NCI-H1436 (cell line): ENCODE measurements at regions not wholly inside any gene's neighbourhood (a gene's known extent, or its start where the extent isn't known, plus 50 kb on each side); places are given as distances from the start of the nearest gene placed in this dataset.
"Not testable (repeated sequence)": the region's sequence is repeated elsewhere in the genome, so short reads cannot be mapped to it uniquely, and the experiment has no call there.

Experiments used
- DNase-seq: peaks from one replicate; lab custom pipeline; 2025; lab: John Stamatoyannopoulos, UW

DNA sequence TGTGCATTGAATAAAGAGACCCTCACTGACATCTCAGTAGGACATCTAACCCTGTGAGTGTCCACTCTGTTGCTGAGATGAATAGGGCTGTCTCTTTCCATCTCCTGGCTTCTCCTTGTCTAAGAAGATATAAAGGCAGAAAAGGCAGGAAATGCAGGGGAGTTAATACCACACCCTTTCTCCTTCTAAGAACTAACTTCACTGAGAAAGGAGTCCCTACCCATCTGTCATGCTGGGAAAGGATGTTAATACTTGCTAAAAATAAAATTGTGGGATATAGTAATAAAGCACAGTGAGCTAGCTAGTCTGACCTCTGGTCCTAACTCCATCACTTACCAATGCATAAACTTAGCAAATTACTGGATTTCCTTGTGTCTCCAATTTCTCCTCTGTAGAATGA, 213.9 kb upstream of the FIGN start:
- no peak for DNase-seq

DNA sequence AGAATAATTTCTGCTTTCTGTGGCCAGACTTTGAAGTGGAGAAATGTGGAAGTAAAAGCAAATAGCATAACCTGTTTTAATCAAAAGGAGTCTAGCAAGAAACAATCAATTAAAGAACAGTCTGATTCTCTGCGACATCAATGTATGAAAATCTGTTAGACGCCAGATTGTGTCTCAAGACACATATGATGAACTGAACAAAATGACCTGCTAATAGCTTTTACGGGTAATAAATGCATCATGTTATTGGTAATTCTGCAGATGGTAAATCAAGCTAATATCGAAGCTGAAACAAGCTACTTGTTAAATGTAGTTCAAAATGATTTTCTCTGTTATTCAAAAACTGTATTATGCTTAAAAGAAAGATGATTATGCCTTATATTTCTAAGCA, 208.5 kb upstream of the FIGN start:
- no peak for DNase-seq

DNA sequence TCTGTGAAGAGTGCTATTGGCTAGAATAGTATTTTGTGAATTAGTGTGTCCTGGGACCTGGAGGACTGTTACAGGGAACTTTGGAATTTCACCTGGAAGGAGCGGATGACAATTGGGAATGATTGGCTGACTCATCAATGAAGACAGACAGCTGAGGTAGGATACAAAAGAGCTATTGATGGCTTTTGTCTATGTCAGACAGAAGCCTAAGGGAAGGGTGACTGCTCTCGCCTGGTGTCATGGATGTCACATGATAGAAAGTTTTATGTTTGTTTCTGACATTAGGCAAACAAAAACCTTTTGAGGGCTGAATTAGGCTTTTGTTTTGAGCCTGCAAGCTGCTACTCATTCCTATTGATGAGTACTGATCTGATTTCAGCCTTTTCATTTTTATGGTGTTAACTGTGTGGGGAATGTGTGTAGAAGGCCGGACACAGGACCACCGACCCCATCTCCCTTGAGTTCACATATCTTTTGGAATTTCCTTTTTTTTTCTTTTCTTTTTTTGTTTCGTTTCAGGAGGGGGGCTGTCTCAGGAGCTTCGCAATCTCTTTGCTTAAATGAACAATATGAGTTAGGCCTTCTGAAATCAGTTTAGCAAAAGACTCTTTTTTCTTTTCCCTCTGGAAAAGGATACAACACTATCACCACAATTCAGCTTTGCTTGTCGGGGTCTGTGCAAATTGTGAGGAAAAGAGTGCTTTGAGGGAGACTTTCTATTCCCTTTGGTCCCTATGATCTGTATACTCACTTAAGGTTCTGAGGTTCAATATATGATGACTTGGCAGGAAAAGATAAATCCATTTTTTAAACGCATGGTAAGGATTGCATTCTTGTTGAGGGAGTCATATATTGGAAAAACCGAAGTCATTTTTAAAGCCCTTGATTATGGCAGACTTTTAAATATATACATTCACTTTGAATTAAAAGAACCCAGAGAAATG, 207.9 kb upstream of the FIGN start:
- no peak for DNase-seq

DNA sequence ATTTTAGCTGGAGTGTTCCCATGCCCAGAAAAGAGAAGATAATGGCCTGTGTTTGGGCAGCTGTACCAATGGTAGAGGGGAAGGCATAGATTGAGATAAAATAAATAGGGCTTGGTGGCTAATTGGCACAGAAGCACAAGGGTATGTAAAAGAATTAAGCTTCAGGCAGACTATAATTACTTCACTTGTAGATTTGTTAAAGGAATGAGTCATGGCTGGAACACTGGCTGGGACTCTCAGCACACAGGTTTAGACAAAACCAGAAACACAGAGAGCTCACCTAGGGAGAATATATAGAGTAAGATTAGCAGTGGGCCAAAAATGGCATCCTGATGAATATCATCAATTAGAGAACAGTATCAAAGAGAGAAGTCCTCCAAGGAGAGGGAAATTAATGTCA, 198.3 kb upstream of the FIGN start:
- DNase-seq = peak; percentile 64

- DNase-seq = no peak
Measured at GRCh38 chr2:163919717-163920116, 183.9 kb upstream of the FIGN start.

GRCh38 chr2:163914486-163914885, 178.7 kb upstream of the FIGN start:
- not testable (repeated sequence) for DNase-seq

- not testable (repeated sequence) for DNase-seq
Measured at GRCh38 chr2:163913532-163913944, 177.7 kb upstream of the FIGN start.

GRCh38 chr2:163909411-163910080, 173.7 kb upstream of the FIGN start:
- DNase-seq = no peak

DNA sequence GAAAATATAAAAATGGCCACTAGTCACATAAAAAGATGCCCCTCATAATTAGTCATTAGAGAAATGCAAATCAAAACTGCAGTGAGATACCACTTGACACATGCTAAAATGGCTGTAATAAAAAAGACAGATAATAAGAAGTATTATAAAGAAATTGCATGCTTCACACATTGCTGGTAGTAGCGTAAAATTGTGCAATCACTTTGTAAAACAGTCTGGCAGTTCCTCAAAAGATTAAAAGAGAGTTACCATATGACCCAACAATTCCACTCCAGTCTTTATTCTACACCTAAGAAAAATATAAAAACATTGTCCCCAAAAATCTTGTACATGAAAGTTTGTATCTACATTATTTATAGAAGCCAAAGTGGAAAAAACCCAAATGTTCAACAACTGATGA, 170.6 kb upstream of the FIGN start:
- DNase-seq = no peak

GRCh38 chr2:163897799-163898198, 162.0 kb upstream of the FIGN start:
- no peak for DNase-seq

DNA sequence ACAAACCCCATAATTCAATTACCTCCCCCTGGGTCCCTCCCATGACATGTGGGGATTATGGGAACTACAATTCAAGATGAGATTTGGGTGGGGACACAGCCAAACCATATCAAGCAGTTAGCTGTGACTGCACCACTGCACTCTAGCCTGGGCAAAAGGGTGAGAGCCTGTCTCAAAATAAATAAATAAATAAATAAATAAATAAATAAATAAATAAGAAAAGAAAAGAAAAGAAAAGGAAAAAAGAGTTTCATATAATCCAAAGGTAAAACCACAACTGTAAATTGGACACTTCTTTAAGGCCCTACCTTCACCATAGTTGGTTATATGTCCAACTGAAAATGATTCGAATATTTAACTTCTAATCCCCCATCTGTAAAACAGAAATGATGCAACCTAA, 157.6 kb upstream of the FIGN start:
- DNase-seq = not testable (repeated sequence)

GRCh38 chr2:163888591-163888990, 152.8 kb upstream of the FIGN start:
- no peak for DNase-seq

GRCh38 chr2:163887182-163887581, 151.4 kb upstream of the FIGN start:
- DNase-seq = no peak

DNA sequence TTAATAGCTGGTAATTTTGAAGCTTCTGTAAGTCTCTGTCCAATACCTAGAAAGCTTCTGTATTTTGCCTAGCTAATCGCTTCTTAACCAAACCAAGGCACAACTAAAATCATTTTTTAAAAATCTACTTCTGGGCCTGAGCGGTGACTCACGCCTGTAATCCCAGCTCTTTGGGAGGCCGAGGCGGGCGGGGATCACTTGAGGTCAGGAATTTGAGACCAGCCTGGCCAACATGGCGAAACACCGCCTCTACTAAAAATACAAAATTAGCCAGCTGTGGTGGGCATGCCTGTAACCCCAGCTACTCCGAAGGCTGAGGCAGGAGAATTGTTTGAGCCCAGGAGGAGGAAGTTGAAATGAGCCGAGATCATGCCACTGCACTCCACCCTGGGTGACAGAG, 148.6 kb upstream of the FIGN start:
- DNase-seq = no peak

- DNase-seq = no peak
Measured at GRCh38 chr2:163878718-163879117, 142.9 kb upstream of the FIGN start.

- DNase-seq = no peak
Measured at GRCh38 chr2:163877316-163877715, 141.5 kb upstream of the FIGN start.

GRCh38 chr2:163863073-163863472, 127.3 kb upstream of the FIGN start:
- no peak for DNase-seq

DNA sequence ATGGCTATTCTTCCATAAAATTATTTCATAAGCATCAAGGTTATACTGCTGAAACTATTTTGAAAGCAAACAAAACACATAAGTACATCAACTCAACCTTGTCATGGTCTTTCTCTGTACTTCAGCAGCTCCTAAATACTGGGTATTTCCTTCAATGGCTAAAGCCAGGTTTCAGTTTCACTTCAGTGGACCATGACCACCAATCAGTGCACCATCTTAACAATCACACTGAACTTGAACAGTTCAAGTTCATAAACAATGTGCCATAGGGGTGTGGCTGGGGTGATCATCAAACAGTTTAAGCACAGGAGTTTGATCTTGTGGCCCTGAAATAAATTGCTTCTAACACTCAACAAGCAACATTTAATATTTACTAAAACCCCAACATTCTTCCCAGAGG, 124.1 kb upstream of the FIGN start:
- DNase-seq = no peak

- DNase-seq = no peak
Measured at GRCh38 chr2:163856941-163857340, 121.1 kb upstream of the FIGN start.

DNA sequence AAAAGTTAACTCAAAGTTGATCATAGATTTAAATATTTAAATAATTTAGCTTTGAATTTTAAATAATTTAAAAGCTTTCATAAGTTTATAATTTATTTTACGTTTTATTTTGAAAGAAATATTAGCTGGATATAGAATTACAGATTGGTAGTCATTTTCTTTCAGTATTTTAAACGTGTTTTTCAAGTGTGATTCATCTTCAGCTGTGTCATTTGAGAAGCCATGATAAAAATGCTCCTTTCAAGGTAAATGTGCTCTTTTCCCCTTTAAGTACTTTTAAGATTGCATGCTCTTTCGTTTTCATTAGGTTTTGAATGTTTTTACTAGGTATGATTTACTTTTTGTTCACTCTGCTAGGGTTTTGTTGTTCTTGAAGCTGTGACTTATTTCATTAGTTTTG, 116.8 kb upstream of the FIGN start:
- no peak for DNase-seq

DNA sequence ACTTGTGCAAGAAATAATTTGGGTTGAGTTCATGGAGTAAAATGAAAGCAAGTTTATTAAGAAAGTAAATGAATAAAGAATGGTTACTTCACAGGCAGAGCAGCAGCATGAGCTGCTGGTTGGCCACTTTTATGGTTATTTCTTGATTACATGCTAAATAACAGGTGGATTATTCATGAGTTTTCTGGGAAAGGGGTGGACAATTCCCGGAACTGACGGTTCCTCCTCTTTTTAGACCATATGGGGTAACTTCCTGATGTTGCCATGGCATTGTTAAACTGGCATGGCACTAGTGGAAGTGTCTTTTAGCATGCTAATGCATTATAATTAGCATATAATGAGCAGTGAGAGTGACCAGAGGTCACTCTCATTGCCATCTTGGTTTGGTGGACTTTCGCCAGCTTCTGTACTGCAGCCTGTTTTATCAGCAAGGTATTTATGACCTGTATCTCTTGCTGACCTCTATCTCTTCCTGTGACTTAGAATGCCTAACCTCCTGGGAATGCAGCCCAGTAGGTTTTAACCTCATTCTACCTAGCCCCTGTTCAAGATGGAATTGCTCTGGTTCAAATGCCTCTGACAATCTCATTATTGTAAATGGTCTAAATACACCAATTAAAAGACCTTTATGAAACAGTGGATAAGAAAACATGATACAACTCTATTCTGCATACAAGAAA, 114.1 kb upstream of the FIGN start:
- no peak for DNase-seq

GRCh38 chr2:163838890-163839289, 103.1 kb upstream of the FIGN start:
- DNase-seq = no peak

DNA sequence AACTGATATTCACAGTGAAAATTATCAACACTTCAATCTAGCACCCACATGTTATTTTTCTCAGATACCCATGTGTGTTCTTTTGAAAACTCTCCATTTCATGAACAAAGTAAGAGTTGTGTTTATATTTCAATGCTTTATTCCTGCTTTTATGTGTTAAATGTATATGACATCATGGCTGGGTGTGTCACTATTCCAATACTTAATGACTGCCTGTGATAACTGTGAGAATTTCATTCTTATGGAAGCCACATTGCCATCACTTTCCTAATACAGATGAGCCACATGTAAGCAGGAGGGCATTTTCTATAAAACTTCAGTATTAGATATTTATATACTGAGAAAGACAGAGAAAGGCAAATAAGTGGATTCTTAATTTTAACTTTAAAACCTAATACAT, 100.4 kb upstream of the FIGN start:
- no peak for DNase-seq
